LNCAP (cell line): ENCODE measurements at regions not wholly inside any gene's neighbourhood (a gene's known extent, or its start where the extent isn't known, plus 50 kb on each side); places are given as distances from the start of the nearest gene placed in this dataset.

ENCODE experiments used
- TF ChIP-seq, protein P1 (sequence below): fragments of 450-650 bp; IDR thresholded peaks from 2 replicates; pipeline ENCODE4 v1.5.1; 2017; ENCODE audit warnings: mild to moderate bottlenecking

DNA sequence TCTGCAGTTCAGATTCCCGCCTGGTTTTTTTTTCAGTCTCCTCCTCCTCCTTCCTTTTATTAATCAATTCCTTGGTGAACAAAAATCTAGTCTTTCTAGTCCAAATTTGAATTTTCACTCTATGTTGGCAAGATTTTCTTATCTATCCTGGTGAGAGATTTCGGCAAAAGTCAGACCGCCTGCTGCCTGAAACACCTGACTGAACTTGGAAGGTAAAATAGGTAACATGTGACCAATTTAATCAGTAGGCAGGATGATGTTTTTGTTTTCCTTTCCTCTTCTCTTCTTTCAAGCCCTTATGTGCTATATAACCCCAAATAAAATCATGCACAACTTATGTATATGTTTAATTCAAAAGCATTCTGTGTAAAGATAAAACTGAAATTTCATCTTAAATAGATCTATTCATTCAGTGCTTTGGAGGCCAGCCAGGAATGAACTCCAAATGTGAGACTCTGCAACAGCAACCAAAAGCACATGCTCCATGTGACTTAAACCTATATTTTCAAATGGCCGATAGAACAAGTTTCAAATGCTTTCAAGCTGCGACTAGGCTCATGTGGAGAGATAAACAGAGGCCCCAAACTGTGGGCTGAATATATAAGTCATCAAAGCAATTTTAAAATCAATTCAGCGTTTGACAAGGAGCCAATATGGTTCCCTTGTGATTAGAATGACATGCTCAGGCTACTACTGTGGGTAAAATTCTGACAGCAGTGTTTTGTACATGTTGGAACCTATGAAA lies 100.4 kb upstream of the SEMA6A start:
- TF ChIP-seq, protein P1, sequence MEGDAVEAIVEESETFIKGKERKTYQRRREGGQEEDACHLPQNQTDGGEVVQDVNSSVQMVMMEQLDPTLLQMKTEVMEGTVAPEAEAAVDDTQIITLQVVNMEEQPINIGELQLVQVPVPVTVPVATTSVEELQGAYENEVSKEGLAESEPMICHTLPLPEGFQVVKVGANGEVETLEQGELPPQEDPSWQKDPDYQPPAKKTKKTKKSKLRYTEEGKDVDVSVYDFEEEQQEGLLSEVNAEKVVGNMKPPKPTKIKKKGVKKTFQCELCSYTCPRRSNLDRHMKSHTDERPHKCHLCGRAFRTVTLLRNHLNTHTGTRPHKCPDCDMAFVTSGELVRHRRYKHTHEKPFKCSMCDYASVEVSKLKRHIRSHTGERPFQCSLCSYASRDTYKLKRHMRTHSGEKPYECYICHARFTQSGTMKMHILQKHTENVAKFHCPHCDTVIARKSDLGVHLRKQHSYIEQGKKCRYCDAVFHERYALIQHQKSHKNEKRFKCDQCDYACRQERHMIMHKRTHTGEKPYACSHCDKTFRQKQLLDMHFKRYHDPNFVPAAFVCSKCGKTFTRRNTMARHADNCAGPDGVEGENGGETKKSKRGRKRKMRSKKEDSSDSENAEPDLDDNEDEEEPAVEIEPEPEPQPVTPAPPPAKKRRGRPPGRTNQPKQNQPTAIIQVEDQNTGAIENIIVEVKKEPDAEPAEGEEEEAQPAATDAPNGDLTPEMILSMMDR = no peak

DNA sequence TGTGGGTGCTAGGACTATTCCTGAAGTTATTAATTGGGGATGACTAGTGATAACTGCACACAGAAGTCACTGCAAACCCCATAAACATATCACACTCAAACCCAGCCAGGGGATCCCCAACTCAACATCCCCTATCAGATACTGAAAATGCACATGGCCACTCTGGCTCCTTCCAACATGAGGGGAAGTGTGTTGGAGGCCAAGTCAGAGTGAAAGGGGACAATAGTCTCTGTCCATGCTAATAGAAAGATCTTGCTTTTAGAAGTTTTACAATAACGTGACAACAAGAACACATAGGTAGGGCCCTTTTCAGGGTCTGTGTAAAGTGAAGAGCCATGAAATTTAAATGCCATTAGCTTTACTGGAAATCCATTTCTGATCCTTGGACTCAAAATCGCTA lies 98.8 kb upstream of the SEMA6A start:
- TF ChIP-seq, protein P1 = no peak

DNA sequence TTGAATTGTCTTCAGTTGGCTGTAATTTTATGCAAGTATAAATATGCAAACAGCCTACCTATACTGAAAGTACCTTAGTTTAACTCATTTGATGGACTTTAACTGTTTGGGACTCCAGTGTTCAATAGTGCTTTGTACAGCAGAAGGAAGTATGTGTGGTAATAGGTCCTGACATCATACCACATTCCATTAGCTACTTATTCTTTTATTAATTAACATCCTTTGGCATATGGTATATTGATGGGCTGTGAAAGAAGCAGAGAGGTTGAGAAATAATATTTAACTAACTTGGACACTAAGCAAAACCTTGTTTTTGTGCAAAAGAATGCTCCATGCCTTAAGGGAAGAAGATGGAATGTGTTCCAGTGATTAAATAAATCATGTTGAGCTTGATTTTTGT lies 97.6 kb upstream of the SEMA6A start:
- TF ChIP-seq, protein P1 = no peak

DNA sequence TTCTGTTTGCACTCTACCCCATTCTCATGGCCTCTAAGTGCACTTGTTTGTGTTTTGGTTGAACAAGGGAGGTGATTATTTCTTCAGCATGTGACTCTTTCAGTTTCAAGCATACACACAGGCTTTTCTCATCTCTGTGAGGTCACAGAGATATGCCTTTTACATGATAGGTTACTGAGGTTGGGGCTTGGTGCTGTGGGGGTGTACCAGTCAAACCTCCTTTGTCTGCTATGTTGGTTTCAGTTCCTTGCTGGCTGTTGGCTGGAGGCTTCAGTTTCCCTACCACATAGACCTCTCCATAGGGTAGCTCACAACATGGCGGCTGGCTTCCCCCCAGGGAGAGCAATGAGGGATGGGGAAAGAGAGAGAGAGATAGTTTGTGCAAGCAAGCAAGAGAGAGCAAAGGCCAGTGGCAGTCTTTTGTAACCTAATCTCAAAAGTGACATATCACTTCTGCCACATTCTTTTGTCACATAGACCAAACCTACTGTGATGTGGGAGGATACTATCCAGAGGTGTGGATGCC lies 96.7 kb upstream of the SEMA6A start:
- TF ChIP-seq, protein P1 = no peak

DNA sequence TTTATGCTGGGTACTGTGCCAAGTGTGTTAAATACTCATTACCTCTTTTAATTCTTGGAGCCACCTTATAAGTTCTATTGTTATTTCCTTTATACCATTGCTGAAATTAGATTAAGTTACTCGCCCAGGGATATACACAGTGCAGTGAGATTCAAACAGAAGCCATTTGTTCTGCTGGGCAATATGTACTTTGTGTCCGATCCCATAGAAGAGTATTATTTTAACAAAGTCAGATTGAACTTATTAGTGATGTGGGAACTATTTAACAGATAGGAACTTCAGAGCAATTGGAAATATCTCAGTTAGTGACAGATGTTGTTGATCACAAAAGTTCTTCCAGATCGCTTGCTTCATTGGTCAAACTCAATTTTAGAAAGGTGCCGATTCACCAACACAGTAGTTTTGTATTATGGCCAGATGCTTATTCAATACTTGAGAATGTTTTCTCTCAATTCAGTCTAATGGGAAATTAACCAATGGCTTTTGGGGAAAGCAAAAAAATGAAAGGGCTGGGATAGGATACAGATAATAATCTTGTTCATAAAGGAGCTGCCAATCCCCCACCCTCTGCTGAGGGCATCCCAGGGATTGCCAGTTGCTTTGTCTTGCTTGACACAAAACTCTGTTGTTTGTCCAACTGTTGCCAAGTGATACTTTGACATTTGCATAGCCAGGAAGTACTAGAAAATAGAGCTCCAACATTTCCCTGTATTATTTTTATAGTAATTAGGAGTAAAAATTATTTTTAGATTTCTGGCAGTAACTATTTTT lies 94.8 kb upstream of the SEMA6A start:
- TF ChIP-seq, protein P1 = no peak

DNA sequence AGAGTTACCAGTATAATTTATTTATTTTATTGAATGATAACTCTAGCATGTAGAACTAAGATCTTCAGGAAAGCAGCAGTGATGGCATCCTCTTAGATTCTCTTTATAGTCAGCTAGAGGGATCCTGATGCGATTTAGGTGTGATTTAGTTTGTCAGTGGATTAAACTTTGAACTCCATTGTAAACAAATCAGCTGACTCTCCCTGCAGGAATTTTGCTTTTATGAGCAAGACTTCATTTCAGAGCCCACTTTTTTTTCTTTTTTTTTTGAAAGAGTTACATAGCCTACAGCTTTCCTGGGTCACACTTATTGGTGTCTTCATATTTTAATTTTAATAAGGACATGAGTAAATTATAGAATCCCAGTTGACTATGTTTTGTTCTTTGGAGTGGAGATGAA lies 93.8 kb upstream of the SEMA6A start:
- TF ChIP-seq, protein P1 = no peak

DNA sequence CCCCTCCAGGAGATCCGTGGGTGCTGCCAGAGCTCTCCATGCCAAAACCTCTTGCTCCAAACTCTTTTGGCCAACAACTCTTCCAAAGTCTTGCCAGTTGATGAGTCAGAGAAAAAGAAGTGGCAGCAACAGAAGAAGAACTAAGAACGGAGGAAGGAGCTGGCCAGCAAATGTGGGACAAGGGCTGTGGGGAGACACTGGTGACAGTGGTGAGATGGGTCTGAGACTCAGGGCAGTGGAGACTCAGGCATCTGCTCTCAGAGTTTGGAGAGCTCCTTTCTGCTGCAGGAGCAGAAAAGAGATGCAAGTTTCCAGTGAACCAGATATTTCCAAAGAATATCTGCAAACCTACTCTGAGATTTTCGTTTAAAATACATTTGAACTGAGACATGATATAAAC lies 92.3 kb upstream of the SEMA6A start:
- TF ChIP-seq, protein P1 = no peak
